ENCODE measurements at regions not wholly inside any gene's neighbourhood (a gene's known extent, or its start where the extent isn't known, plus 50 kb on each side); places are given as distances from the start of the nearest gene placed in this dataset.

DNA sequence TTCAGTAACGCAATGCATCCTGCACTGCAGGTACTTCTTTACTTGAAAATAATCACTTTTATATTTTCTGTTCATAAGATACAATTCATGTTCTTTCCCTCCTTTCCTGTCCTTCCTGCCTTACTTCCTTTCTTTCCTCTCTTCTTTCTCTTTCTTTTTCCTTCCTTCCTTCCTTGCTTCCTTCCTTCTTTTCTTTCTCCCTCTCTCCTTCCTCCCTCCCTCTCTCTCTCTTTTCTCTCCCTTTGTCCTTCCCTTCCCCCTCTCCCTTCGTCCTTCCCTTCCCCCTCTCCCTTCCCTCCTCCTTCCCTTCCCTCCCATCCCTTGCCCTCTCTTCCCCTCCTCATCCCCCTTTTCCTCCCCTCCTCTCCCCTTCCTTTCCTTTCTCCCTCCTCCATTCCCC lies 227.8 kb upstream of the KLF6 start:
- no peaks in the 10 kb centered on the region for H3K79me2 ChIP-seq (ENCODE audit: insufficient read depth, low read length)
- H3K36me3 ChIP-seq (ENCODE audit: low read length), result no peaks in the 10 kb centered on the region
- H2AFZ ChIP-seq (ENCODE audit: low read depth, low read length, severe bottlenecking), result no peak overlapping the region
- H3K27me3 ChIP-seq (ENCODE audit: low read length), result no peaks in the 10 kb centered on the region
- TF ChIP-seq EZH2phosphoT487 (conservative IDR thresholded peaks at IDR 0.05; ENCODE audit: low read length), result no peak
- TF ChIP-seq, protein P1, sequence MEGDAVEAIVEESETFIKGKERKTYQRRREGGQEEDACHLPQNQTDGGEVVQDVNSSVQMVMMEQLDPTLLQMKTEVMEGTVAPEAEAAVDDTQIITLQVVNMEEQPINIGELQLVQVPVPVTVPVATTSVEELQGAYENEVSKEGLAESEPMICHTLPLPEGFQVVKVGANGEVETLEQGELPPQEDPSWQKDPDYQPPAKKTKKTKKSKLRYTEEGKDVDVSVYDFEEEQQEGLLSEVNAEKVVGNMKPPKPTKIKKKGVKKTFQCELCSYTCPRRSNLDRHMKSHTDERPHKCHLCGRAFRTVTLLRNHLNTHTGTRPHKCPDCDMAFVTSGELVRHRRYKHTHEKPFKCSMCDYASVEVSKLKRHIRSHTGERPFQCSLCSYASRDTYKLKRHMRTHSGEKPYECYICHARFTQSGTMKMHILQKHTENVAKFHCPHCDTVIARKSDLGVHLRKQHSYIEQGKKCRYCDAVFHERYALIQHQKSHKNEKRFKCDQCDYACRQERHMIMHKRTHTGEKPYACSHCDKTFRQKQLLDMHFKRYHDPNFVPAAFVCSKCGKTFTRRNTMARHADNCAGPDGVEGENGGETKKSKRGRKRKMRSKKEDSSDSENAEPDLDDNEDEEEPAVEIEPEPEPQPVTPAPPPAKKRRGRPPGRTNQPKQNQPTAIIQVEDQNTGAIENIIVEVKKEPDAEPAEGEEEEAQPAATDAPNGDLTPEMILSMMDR (IDR thresholded peaks at IDR 0.05; ENCODE audit: insufficient read depth, low read length, poor library complexity, severe bottlenecking), result no peak
- H3K4me2 ChIP-seq (ENCODE audit: low read depth, low read length, poor library complexity, severe bottlenecking), result no peak overlapping the region
- no peak overlapping the region for H3K9ac ChIP-seq (ENCODE audit: low read length)
- H4K20me1 ChIP-seq (ENCODE audit: low read depth, low read length), result no peaks in the 10 kb centered on the region
- no peak overlapping the region for H3K4me3 ChIP-seq (ENCODE audit: insufficient read depth, low read length, poor library complexity, severe bottlenecking)
- no peaks in the 10 kb centered on the region for H3K9me2 ChIP-seq (replicated peaks; ENCODE audit: insufficient read depth, low read length)
- H3K27ac ChIP-seq (ENCODE audit: low read depth, low read length), result no peak overlapping the region
- H3F3A ChIP-seq (ENCODE audit: insufficient read depth), result no peaks in the 10 kb centered on the region
- H3K9me3 ChIP-seq (ENCODE audit: insufficient read depth, low read length), result no peaks in the 10 kb centered on the region

DNA sequence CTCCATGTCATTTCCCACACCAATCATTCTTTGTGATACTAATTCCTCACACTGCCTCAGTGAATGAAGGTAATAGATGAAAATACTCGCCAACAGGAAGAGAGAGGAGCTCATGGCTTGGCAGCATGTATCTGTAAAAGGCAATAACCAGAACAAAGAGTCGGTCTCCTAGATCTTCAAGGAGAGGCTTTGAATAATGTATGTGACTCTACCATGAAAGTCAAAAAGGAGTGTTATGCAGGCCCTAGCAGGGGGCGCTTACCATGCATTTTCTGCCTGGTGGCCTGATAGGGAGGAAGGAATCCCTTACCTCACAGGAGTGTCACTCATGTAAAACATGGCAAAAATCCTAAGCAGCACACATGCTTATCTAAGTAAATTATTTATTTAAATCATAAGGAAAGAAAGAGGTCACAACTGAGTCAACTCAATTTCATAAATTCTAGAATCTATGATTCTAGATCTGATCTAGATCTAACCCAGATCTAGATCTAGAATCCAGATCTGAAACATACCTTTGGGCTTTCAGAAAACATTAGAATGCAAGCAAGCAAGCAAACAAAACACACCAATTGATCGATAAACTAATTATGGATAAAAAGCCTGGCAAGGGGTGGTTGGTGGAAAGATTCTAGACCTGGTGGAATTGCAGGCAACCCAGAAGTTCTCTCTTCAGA lies 226.3 kb upstream of the KLF6 start:
- TF ChIP-seq EZH2phosphoT487 (conservative IDR thresholded peaks at IDR 0.05; ENCODE audit: low read length), result no peak
- TF ChIP-seq, protein P1 (IDR thresholded peaks at IDR 0.05; ENCODE audit: insufficient read depth, low read length, poor library complexity, severe bottlenecking), result no peak
- Histone ChIP-seq H3K4me2 (ENCODE audit: low read depth, low read length, poor library complexity, severe bottlenecking) (no peak overlapping the region), H3K9me2 (replicated peaks; ENCODE audit: insufficient read depth, low read length) (no peaks in the 10 kb centered on the region)

DNA sequence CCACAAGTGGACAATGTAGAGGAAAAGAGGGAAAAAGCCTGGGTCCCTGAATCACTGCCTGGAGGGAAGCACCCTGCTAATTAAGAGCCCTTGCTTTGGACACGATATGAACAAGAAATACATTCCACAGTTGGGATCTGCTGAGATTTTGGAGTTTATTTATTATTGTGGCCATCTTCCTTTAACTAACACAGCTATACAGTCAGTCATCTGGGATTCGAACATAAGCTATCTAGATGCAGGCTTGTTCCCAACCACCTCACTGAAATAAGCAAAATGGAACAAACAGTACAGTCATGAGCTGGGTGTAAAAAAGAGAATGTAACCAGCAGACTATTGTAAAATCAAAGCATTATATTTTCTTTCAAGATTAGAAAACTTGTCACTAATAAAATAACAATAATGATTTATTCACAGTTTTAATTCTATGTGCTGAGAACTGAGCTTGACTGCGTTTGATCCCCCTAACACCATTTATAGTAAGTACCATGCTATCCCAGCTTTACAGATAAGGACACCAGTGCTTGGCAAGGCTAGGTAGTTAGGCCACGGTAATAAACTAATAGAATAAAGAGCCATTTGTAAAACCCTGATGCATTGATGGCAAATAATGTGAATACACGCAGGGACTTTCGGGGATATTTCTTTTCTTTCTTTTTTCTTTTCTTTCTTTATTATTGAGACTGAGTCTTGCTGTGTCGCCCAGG lies 223.8 kb upstream of the KLF6 start:
- no peak overlapping the region for H3K9ac ChIP-seq (ENCODE audit: low read length)
- H3F3A ChIP-seq (ENCODE audit: insufficient read depth), result no peaks in the 10 kb centered on the region
- H4K20me1 ChIP-seq (ENCODE audit: low read depth, low read length), result no peaks in the 10 kb centered on the region
- no peak overlapping the region for H3K4me3 ChIP-seq (ENCODE audit: insufficient read depth, low read length, poor library complexity, severe bottlenecking)
- no peak overlapping the region for H3K27ac ChIP-seq (ENCODE audit: low read depth, low read length)
- no peaks in the 10 kb centered on the region for H3K27me3 ChIP-seq (ENCODE audit: low read length)
- no peak overlapping the region for H3K4me2 ChIP-seq (ENCODE audit: low read depth, low read length, poor library complexity, severe bottlenecking)
- H3K9me2 ChIP-seq (replicated peaks; ENCODE audit: insufficient read depth, low read length), result no peaks in the 10 kb centered on the region
- no peak overlapping the region for H2AFZ ChIP-seq (ENCODE audit: low read depth, low read length, severe bottlenecking)
- no peaks in the 10 kb centered on the region for H3K9me3 ChIP-seq (ENCODE audit: insufficient read depth, low read length)
- TF ChIP-seq, protein P1 (IDR thresholded peaks at IDR 0.05; ENCODE audit: insufficient read depth, low read length, poor library complexity, severe bottlenecking), result no peak
- TF ChIP-seq EZH2phosphoT487 (conservative IDR thresholded peaks at IDR 0.05; ENCODE audit: low read length), result no peak
- H3K79me2 ChIP-seq (ENCODE audit: insufficient read depth, low read length), result no peaks in the 10 kb centered on the region
- H3K36me3 ChIP-seq (ENCODE audit: low read length), result no peaks in the 10 kb centered on the region

More for the DNA sequence above, 226.3 kb upstream of the KLF6 start:
- H3K27ac ChIP-seq (ENCODE audit: low read depth, low read length), result no peak overlapping the region
- H3K36me3 ChIP-seq (ENCODE audit: low read length), result no peaks in the 10 kb centered on the region
- H3K4me3 ChIP-seq (ENCODE audit: insufficient read depth, low read length, poor library complexity, severe bottlenecking), result no peak overlapping the region
- no peak overlapping the region for H3K9ac ChIP-seq (ENCODE audit: low read length)
- no peaks in the 10 kb centered on the region for H3K27me3 ChIP-seq (ENCODE audit: low read length)
- H4K20me1 ChIP-seq (ENCODE audit: low read depth, low read length), result no peaks in the 10 kb centered on the region
- H3K79me2 ChIP-seq (ENCODE audit: insufficient read depth, low read length), result no peaks in the 10 kb centered on the region
- no peak overlapping the region for H2AFZ ChIP-seq (ENCODE audit: low read depth, low read length, severe bottlenecking)
- H3F3A ChIP-seq (ENCODE audit: insufficient read depth), result no peaks in the 10 kb centered on the region
- no peaks in the 10 kb centered on the region for H3K9me3 ChIP-seq (ENCODE audit: insufficient read depth, low read length)
